ENCODE measurements at regions not wholly inside any gene's neighbourhood (a gene's known extent, or its start where the extent isn't known, plus 50 kb on each side); places are given as distances from the start of the nearest gene placed in this dataset.

- no peak for TF ChIP-seq CTCF (IDR thresholded peaks at IDR 0.05)
- no peak for TF ChIP-seq POLR2A (IDR thresholded peaks at IDR 0.05)
Observed at GRCh38 chr18:60092073-60092472, 192.3 kb downstream of the PMAIP1 start.

Data from heart left ventricle (tissue), 13 donors.